ENCODE measurements at regions not wholly inside any gene's neighbourhood (a gene's known extent, or its start where the extent isn't known, plus 50 kb on each side); places are given as distances from the start of the nearest gene placed in this dataset.

DNA sequence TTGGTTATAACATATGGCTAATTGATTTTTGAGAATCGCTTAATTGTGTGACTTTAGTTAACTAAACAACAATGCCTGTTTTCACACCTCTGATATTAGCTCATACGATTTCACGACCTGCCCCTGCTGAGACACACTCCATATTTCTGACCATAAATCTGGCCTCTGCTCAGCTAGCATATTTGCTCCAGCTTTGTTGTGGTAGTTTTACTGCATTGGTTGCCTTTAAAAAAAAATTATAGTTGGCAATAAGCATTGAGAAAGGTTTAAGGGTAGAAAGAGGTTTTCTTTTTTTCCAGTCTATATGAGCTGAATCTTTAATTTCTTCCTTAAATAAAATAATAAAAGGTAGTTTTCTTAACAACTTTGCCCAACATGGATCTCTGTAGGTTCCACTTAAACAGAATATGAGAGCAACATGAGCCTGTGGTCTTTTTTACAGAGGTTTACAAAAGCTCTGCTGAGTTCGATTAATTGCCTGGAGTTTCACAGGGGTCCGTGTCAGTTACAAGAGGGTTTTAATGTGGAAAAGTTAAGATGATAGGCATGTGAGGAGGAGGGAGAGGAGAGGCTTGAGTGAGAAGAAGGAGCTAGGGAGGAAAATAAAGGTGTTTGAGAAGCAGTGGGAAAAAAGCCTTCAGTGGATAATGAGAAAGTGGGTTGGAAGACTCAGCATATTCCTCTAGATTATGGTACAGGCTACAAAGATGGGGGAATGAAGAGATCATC is 318.2 kb downstream of the CXCL12 start:
- no peak for DNase-seq (ENCODE audit: low read depth in 2 of 3, low spot score in 2 of 3)

DNA sequence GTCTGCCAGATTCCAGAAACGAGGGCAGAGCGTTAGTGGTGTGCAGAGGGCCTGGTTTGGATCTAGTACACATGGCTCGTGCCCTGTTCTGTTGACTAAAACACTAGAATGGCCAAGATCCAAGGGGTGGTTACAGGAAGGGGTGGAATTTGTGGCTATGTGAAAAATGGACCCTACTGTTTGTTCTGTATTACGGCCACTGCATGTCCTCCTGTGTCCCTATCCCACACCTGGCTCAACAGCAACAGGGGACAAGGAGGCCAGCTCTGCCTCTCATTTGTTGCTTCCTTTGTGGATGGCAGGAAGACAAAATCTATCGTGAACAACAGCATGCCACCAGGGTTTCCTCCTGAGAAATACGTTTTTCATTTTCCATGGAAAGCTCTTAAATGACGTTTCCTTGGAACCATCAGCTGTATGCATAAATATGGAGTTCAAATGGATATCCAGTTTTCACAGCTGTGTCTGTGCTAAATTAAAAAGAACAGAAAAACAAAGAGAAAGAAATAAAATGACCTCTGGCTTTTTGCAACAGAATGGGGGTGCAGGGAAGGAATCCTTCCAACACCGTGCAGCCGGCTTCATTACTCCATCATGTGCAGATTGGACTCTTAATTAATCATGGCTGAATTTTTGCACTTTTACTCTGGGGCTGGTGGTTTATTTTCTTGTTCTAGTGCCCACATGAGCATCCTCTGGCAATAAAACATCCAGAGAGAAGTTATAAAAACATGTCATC is 318.9 kb downstream of the CXCL12 start:
- no peak for DNase-seq (ENCODE audit: low read depth in 2 of 3, low spot score in 2 of 3)

DNA sequence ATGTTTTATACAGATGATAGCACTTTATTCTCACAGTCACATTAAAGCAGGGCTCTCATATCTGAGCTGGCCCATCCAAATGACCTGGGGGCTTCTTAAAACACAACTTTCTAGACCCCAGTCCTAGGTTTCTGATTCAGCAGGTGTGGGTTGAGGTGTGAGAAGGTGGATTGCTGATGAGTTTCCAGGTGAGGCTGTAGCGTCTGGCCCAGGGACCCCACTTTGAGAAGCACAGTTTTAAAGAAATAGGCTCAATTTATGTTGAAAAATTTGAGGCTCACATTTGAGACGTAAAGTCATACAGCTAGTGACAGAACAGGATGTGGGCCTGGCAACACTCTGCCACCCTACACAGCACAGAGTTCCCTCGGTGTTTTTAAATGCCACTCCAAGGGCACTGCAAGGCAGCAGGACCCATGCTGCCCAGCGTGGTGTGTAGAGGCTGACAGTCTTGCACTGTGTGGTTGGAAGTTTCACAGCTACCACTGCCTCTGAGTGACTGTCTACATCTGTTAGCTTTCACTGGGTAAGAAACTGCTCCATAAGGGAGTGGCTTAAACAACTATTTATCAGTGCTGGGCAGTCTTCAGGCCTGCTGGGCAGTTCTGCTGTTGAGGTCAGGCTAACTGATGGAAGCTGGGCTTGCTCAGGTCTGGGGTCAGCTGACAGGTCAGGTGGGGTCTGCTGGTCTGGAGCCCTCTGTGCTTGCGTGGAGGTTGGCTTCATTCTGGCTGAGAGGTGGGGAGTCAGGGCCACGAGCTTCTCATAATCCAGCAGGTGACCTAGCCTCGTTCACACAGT is 319.7 kb downstream of the CXCL12 start:
- no peak for DNase-seq (ENCODE audit: low read depth in 2 of 3, low spot score in 2 of 3)

DNA sequence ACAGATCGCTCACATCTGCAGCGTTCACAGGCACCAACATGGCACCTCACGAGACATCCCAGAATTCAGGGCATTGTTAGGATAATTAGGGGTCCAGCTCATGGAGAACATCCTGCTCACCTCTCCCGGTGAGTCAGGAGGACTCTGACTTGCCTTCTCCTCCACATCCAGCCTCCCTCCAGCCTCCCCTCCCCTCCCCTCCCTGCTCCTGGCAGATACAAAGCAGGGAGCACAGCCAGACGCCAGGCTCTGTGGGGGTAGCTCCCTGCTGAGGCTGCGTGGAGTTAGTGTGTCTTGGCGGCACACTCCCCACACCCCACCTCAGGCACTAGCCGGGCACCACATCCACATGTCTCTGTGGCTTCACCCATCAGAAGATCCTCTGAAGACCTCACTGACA is 320.6 kb downstream of the CXCL12 start:
- no peak for DNase-seq (ENCODE audit: low read depth in 2 of 3, low spot score in 2 of 3)

DNA sequence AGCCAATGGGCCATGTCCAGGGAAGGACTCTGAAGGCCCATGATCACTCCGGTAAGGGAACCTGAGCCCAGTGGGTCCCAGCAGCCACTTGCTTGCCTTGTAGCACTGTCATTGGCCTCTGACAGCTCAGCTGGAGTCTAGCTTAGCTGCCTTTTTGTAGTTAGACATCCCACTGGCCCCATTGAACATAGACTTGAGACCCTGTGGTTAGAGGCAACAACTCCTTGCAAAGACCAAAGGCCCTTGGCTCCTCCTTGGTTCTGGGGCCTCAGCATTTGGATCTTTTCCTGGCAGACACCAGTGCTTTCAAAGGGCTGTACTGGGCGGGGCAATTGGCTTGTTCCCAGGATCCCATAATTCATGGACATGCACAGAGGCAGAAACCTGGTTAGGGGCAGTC is 321.2 kb downstream of the CXCL12 start:
- DNase-seq (ENCODE audit: low read depth in 2 of 3, low spot score in 2 of 3) = no peak

DNA sequence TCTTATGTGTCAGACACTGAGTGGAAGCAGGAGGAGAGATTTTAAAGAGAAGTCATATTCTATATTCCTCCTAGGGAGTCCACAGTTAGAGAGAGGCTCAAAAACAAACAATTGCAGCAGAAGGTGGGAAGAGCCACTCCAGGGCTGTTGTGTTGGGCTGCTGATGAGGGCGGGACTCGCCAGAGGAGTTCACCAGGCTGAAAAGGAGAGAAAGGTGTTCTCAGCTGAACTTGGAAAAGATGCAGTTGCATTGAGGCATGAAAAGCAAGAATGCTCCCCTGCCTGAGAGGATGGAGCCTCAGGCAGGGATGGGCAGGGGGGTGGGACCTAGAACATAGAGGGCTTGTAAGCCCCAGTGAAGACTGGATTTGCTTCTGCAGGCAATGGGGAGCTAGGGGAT is 324.2 kb downstream of the CXCL12 start:
- DNase-seq (ENCODE audit: low read depth in 2 of 3, low spot score in 2 of 3) = no peak

DNA sequence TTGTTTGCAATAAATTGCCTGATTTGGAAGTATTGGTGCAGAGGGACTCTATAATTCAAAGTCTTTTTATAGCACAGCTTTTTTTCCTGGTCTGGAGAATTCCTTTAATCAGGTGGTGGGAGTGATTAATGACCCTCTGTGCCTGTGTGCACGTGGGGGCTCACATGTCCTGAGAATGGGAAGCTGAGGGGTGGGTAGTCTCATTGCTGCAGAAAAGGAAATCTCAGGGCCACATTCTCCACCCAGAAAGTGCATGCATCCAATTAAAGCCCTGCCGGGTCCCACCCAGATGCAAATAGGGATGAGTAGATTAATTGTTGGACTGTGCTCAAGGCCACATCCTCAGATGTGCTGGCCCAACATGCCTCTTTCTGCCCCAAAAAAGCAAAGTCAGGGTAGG is 324.7 kb downstream of the CXCL12 start:
- no peak for DNase-seq (ENCODE audit: low read depth in 2 of 3, low spot score in 2 of 3)

DNA sequence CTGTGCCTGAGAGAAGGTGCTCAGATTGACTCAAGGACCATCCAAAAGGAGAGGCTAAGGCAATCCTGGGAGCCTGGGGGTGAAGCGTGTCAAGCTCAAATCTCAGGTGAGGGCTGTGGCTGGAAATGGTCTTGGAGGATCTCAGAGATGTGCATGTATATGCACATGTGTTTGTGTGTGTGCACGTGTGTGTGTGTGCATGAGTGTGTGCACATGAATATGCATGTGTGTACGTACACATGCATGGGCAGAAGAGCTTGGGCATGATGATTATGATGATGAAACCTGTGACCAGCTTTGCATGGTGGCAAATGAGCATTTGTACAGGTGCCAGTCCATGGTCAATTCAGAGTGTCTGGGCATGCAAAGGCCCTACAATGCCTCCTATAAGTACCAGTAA is 326.6 kb downstream of the CXCL12 start:
- DNase-seq (ENCODE audit: low read depth in 2 of 3, low spot score in 2 of 3) = no peak

DNA sequence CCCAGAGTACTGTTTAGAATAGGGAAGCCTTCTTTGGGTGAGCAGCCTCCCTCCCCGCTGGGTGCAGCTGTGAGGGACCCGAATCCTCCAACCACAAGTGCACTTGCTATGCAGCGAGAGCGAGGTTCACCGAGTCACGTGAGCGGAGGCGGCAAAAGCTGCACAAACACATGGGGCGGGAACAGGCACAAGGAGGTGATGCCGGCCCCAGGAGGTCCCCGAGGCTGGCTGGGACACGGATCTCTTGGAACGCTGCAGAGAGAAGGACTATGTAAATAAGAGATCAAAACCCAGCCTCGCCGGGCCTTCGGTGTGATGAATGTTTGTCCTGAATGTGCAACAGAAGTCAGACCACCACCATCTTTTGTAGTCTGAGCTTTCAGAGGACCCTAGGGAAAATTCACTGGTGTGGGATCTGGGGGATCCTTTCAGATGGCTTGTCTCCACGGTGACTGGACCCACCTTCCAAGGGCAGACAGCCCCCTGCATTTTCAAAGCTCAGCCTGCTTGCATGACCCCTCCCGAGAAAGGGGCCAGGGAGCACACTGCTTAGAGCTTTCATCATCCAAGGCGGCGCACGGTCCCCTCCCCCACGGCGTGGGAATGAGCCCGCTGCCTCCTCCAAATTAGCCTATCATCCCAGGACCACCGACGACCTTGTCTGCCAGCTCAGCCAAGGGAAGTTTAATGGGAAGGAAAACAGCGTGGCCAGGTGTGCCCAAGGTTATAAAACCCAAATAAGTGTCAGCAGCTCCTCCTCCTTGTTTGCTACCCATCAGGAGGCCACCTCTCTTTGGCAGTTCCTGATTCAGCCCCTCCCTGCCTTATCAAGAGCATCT is 327.7 kb downstream of the CXCL12 start:
- DNase-seq (ENCODE audit: low read depth in 2 of 3, low spot score in 2 of 3) = no peak

DNA sequence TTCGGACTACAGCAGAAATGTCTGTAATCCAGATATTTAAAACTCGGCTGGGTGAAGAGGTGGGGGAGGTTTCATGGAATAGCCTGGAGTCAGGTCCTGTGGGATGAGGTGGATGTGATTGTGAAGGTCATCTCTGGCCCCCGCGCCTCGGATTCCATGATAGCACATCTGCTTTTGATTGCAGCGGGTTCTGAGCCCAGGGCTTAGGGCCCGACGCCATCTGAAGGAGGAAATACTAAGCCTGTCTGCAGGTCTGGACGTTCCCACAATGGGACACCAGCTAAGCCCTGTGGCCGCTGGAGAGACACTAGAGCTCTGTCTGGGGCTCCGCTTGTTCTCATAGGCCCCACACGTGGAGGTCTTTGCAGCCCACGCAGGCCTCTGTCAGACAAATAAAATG is 328.7 kb downstream of the CXCL12 start:
- DNase-seq (ENCODE audit: low read depth in 2 of 3, low spot score in 2 of 3) = no peak

DNA sequence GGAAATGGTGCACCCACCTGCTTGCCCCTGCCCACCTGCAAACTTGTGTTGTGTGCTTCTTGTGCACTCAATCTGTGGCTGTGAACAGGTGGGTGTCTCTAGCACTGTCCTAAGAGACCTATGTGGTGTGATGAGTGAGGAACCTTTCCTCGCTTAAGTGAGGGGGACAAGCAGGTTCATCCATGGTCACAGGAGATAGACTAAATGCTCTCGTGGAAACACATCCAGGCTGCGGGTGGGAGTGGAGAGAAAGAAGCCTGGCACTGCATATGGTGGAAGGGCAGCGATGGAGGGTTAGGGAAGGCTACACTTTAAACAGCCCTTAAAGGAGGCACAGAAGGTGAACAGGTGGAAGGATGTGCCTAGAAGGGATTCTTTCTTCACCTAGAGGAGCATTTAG is 330.9 kb downstream of the CXCL12 start:
- no peak for DNase-seq (ENCODE audit: low read depth in 2 of 3, low spot score in 2 of 3)

DNA sequence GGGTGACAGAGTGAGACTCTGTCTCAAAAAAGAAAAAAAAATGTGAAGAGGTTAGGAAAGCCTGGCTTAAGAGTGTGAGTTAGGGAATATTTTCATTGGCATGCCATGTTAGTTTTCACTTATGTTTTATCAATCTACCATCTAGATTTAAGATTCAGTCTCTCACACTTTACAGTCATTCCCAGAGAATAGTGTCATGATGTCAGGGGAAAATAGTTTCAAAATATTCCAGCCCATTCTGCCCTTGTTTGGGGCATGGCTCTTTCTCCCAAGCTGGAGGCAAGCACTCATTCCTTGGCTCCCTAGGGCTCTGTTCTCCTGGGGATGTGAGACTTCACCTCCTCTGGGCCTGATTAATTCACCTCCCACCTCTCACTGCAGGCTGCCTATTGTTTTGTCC is 331.5 kb downstream of the CXCL12 start:
- DNase-seq (ENCODE audit: low read depth in 2 of 3, low spot score in 2 of 3) = no peak

DNA sequence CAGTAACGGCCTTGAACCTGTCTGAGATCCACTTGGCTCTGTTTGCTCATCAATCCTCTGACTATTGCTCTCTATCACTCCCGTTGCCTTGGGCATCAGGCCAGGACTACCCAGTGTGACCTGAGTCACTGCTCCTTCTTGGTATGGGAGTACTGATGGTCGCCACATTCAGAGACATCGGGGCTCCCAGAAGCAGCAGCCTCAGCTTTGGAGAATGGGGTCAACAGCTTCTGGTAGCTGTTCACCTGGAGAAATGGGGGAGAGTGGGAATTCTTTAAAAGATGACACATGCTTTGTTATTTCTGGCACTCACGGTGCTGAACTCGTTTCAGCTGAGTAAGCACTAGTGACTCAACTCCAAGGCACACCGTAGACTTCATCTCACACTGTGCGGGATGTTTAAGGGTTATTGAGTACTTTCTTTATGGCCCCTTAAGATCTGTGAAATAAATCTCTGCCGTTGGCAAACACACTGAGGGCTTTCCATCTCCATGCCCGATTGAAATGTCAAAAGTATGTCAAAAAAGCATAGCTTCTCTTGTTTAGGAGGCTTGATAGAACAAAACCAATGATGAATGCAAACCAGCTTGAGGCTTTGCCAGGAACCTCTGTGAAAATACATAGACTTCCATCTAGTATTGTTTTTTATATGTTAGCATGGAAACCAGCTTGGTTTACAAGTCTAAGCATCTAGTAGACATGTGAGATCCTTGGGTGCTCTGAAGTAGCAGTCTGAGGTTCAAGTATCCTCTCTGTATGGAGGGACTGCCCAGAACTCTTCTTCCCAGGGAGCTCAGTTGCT is 333.1 kb downstream of the CXCL12 start:
- no peak for DNase-seq (ENCODE audit: low read depth in 2 of 3, low spot score in 2 of 3)

DNA sequence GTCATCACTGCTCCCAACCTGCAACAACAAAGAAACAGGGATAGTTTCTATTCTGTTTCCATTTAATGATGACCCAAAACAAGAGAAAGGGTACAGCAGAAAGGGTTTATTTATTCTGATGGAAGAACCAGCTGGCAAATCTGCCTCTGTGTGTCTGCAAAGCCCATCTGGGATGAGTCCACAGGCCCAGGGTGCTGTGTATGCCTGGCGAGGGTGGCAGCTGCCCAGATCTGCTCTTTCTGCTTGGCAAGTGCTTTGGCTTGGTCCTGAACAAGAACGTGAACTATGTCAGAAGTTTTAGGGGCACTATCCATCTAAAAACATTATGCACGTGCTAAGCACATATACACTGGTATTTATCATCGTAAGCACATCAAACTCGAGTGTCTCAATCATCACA is 333.8 kb downstream of the CXCL12 start:
- no peak for DNase-seq (ENCODE audit: low read depth in 2 of 3, low spot score in 2 of 3)

DNA sequence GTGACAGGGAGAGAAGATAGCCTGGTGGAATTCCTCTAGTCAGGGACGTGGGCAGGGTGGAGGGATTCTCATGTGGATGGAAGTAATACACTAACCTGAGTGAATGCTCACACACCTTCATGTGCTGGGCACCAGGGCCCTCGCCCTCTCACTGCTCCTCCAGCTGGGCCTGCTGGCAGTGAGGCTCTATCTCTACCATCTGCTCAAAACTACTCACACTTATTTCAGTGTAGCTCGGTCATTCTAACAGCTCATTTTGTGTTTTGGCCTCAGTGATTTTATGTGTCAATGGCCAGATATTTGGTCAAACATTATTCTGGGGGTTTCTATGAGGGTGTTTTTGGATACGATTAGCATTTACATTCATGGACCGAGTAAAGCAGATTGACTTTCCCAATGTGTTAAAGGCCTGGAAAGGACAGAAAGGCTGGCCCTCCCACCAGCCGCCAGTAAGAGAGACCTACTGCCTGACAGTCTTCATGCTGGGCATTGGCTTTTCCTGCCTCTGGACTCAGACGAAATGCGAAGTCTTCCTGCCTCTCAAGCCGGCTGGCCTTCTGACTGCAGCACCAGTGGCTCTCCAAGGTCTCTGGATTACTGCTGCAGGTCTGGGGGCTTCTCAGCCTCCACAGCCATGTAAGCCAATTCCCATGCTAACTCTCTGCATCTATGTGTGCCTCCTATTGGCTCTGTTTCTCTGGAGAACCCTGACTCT is 335.4 kb downstream of the CXCL12 start:
- no peak for DNase-seq (ENCODE audit: low read depth in 2 of 3, low spot score in 2 of 3)

DNA sequence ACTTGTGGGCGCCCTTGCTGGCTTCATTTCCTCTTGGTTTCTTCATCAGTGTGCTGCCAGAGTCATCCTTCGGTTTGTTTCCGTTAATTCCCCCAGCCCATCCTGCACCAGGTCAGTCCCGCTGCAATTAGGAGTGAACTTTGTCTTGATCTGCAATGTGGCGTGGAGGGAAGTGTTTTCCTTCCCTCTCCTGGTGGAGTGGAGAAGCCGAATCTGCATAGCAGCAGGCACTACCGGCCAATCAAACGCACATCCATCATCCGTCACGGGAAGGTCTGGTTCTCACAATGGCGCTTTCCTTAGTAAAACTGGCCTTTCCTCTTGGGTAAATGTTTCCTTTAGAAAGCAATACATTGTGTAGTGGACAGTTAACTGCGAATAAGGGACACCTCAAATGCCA is 337.5 kb downstream of the CXCL12 start:
- no peak for DNase-seq (ENCODE audit: low read depth in 2 of 3, low spot score in 2 of 3)

DNA sequence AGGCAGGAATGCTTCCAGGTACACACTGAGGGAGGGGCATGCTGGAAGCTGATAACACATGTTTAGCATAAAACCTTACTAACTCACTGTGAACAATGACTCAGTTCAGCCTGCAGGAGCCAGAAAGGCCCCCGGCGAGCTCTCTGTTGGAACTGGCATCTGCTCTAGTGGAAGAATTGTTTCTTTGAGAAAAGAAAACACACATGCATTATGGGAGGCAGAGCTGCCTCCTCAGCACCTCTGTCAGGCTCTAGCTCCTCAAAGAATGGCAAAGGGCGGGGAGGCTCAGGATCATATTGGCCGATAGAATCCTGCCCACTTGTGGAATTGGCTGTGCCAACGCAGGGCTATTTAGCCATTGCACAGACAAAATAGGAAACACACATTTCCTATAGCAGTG is 338.3 kb downstream of the CXCL12 start:
- no peak for DNase-seq (ENCODE audit: low read depth in 2 of 3, low spot score in 2 of 3)

DNA sequence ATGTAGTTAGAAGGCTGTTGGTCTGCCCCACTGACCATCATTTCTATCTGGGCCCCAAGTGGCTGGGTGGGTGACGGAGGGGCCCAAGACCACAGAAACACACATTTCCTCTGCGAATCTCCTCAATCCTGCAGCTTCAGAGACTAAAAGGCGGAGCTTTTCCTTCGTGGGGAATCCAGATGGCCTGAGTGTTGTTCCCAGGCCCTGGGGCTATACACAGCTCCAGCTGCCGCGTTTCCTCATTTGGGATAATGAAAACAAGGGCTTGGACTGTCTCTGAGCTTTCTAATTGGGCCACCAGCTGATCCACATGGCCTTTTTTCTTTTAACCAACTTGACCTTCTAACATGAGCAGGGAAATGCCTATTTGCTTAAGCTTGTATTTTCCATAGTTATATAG is 339.9 kb downstream of the CXCL12 start:
- no peak for DNase-seq (ENCODE audit: low read depth in 2 of 3, low spot score in 2 of 3)

DNA sequence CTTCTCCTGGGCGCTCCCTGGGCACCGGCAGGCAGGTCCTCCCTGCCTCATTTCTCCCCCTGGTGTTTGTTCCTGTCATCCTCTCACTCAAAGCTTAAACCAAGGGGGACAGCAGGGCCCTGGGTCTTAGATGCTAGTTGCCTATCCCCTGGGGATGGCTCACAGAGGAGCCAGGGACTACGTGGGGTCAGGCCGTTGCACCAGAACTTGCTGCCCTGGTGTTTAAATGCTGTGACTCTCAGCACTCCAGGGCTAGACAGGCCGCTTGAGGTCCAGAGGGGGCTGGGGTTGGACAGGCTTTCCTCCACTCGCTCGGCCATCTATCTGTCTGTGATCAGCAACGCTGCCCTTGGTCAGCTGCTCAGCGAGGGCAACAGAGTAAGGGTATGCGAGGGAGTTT is 340.3 kb downstream of the CXCL12 start:
- DNase-seq (ENCODE audit: low read depth in 2 of 3, low spot score in 2 of 3) = no peak
